UCSD-AML1 (cell line): ENCODE measurements at regions not wholly inside any gene's neighbourhood (a gene's known extent, or its start where the extent isn't known, plus 50 kb on each side); places are given as distances from the start of the nearest gene placed in this dataset.

ENCODE experiments used
- DNase-seq: peaks from one replicate; lab custom pipeline; 2025; ENCODE audit not compliant: unreplicated experiment; lab: John Stamatoyannopoulos, UW

- no peak for DNase-seq
Measured at GRCh38 chr1:218809625-218810024, 364.1 kb upstream of the LYPLAL1 start.

- DNase-seq = no peak
Measured at GRCh38 chr1:218810306-218810705, 363.4 kb upstream of the LYPLAL1 start.

- no peak for DNase-seq
Measured at GRCh38 chr1:218811497-218811896, 362.2 kb upstream of the LYPLAL1 start.

GRCh38 chr1:218812360-218812759 lies 361.3 kb upstream of the LYPLAL1 start:
- no peak for DNase-seq

- no peak for DNase-seq
Measured at GRCh38 chr1:218813237-218813636, 360.4 kb upstream of the LYPLAL1 start.

- DNase-seq = no peak
Measured at GRCh38 chr1:218815076-218815475, 358.6 kb upstream of the LYPLAL1 start.

GRCh38 chr1:218817071-218817470 lies 356.6 kb upstream of the LYPLAL1 start:
- DNase-seq = no peak

- no peak for DNase-seq
Measured at GRCh38 chr1:218817691-218818465, 355.8 kb upstream of the LYPLAL1 start.

GRCh38 chr1:218823291-218823900 lies 350.3 kb upstream of the LYPLAL1 start:
- no peak for DNase-seq

GRCh38 chr1:218827486-218827885 lies 346.2 kb upstream of the LYPLAL1 start:
- no peak for DNase-seq

- no peak for DNase-seq
Measured at GRCh38 chr1:218828125-218828650, 345.5 kb upstream of the LYPLAL1 start.

- no peak for DNase-seq
Measured at GRCh38 chr1:218829097-218829496, 344.6 kb upstream of the LYPLAL1 start.

- DNase-seq = no peak
Measured at GRCh38 chr1:218835609-218836008, 338.1 kb upstream of the LYPLAL1 start.

GRCh38 chr1:218836264-218836663 lies 337.4 kb upstream of the LYPLAL1 start:
- no peak for DNase-seq

GRCh38 chr1:218837051-218837450 lies 336.6 kb upstream of the LYPLAL1 start:
- no peak for DNase-seq

- no peak for DNase-seq
Measured at GRCh38 chr1:218845589-218845988, 328.1 kb upstream of the LYPLAL1 start.

GRCh38 chr1:218846181-218846580 lies 327.5 kb upstream of the LYPLAL1 start:
- no peak for DNase-seq

- DNase-seq = no peak
Measured at GRCh38 chr1:218847089-218847768, 326.4 kb upstream of the LYPLAL1 start.

- no peak for DNase-seq
Measured at GRCh38 chr1:218848009-218848408, 325.7 kb upstream of the LYPLAL1 start.

- no peak for DNase-seq
Measured at GRCh38 chr1:218850367-218850766, 323.3 kb upstream of the LYPLAL1 start.

GRCh38 chr1:218851586-218851985 lies 322.1 kb upstream of the LYPLAL1 start:
- no peak for DNase-seq

GRCh38 chr1:218852527-218852926 lies 321.2 kb upstream of the LYPLAL1 start:
- no peak for DNase-seq
